ENCODE measurements at regions not wholly inside any gene's neighbourhood (a gene's known extent, or its start where the extent isn't known, plus 50 kb on each side); places are given as distances from the start of the nearest gene placed in this dataset.

GRCh38 chr12:59086126-59086525 is 165.8 kb upstream of the LRIG3 start:
- no peak overlapping the region for H3K4me3 ChIP-seq (ENCODE audit: low read depth, low read length)
- no peak for DNase-seq (ENCODE audit: low read depth)

GRCh38 chr12:59085690-59086089 is 165.4 kb upstream of the LRIG3 start:
- H3K4me3 ChIP-seq (ENCODE audit: low read depth, low read length), result no peak overlapping the region
- no peak for DNase-seq (ENCODE audit: low read depth)
- no peak for TF ChIP-seq CTCF (IDR thresholded peaks at IDR 0.05; ENCODE audit: low read depth, low read length, missing control alignments)

More at GRCh38 chr12:59086126-59086525, 165.8 kb upstream of the LRIG3 start:
- no peak for TF ChIP-seq CTCF (IDR thresholded peaks at IDR 0.05; ENCODE audit: low read depth, low read length, missing control alignments)

- no peak for DNase-seq (ENCODE audit: low read depth)
- no peak overlapping the region for H3K4me3 ChIP-seq (ENCODE audit: low read depth, low read length)
- TF ChIP-seq CTCF (IDR thresholded peaks at IDR 0.05; ENCODE audit: low read depth, low read length, missing control alignments), result no peak
Measured at GRCh38 chr12:59084511-59085375, 164.4 kb upstream of the LRIG3 start.

- no peak for DNase-seq (ENCODE audit: low read depth)
- no peak for TF ChIP-seq CTCF (IDR thresholded peaks at IDR 0.05; ENCODE audit: low read depth, low read length, missing control alignments)
- H3K4me3 ChIP-seq (ENCODE audit: low read depth, low read length), result no peak overlapping the region
Measured at GRCh38 chr12:59082952-59083351, 162.6 kb upstream of the LRIG3 start.

- DNase-seq (ENCODE audit: low read depth), result no peak
- H3K4me3 ChIP-seq (ENCODE audit: low read depth, low read length), result no peak overlapping the region
- TF ChIP-seq CTCF (IDR thresholded peaks at IDR 0.05; ENCODE audit: low read depth, low read length, missing control alignments), result no peak
Measured at GRCh38 chr12:59080101-59080500, 159.8 kb upstream of the LRIG3 start.

- no peak for DNase-seq (ENCODE audit: low read depth)
- H3K4me3 ChIP-seq (ENCODE audit: low read depth, low read length), result no peak overlapping the region
- no peak for TF ChIP-seq CTCF (IDR thresholded peaks at IDR 0.05; ENCODE audit: low read depth, low read length, missing control alignments)
Measured at GRCh38 chr12:59079472-59079871, 159.2 kb upstream of the LRIG3 start.

- no peak for DNase-seq (ENCODE audit: low read depth)
- H3K4me3 ChIP-seq (ENCODE audit: low read depth, low read length), result no peak overlapping the region
- no peak for TF ChIP-seq CTCF (IDR thresholded peaks at IDR 0.05; ENCODE audit: low read depth, low read length, missing control alignments)
Measured at GRCh38 chr12:59079002-59079401, 158.7 kb upstream of the LRIG3 start.
